HG03064 (cell line): ENCODE measurements at regions not wholly inside any gene's neighbourhood (a gene's known extent, or its start where the extent isn't known, plus 50 kb on each side); places are given as distances from the start of the nearest gene placed in this dataset.
"Not testable (repeated sequence)": the region's sequence is repeated elsewhere in the genome, so short reads cannot be mapped to it uniquely, and the experiment has no call there.

Source experiments
- ATAC-seq: cut with Tn5 transposase; IDR thresholded peaks from one replicate; pipeline ENCODE4 v1.9.1; 2021; ENCODE audit warnings: low read depth; ENCODE audit not compliant: unreplicated experiment

- no peak for ATAC-seq
Measured at GRCh38 chr16:16989368-16989767, 481.4 kb downstream of the XYLT1 start.

GRCh38 chr16:16991711-16992110 lies 479.0 kb downstream of the XYLT1 start:
- no peak for ATAC-seq

GRCh38 chr16:16992975-16993765 lies 477.6 kb downstream of the XYLT1 start:
- no peak for ATAC-seq

- no peak for ATAC-seq
Measured at GRCh38 chr16:16994831-16995230, 475.9 kb downstream of the XYLT1 start.

- ATAC-seq = no peak
Measured at GRCh38 chr16:16996827-16997226, 473.9 kb downstream of the XYLT1 start.

GRCh38 chr16:16997349-16997748 lies 473.4 kb downstream of the XYLT1 start:
- no peak for ATAC-seq

- no peak for ATAC-seq
Measured at GRCh38 chr16:17001471-17001870, 469.3 kb downstream of the XYLT1 start.

- no peak for ATAC-seq
Measured at GRCh38 chr16:17002565-17002964, 468.2 kb downstream of the XYLT1 start.

GRCh38 chr16:17005963-17006362 lies 464.8 kb downstream of the XYLT1 start:
- not testable (repeated sequence) for ATAC-seq

- no peak for ATAC-seq
Measured at GRCh38 chr16:17011712-17012111, 459.0 kb downstream of the XYLT1 start.

GRCh38 chr16:17013038-17013437 lies 457.7 kb downstream of the XYLT1 start:
- no peak for ATAC-seq

- ATAC-seq = no peak
Measured at GRCh38 chr16:17014484-17015121, 456.2 kb downstream of the XYLT1 start.

- no peak for ATAC-seq
Measured at GRCh38 chr16:17015702-17016101, 455.1 kb downstream of the XYLT1 start.

- no peak for ATAC-seq
Measured at GRCh38 chr16:17017442-17017841, 453.3 kb downstream of the XYLT1 start.

GRCh38 chr16:17018585-17018939 lies 452.2 kb downstream of the XYLT1 start:
- no peak for ATAC-seq

- no peak for ATAC-seq
Measured at GRCh38 chr16:17019366-17019765, 451.4 kb downstream of the XYLT1 start.

- ATAC-seq = no peak
Measured at GRCh38 chr16:17023606-17024005, 447.2 kb downstream of the XYLT1 start.

GRCh38 chr16:17024514-17024913 lies 446.2 kb downstream of the XYLT1 start:
- ATAC-seq = no peak

GRCh38 chr16:17026600-17027242 lies 444.0 kb downstream of the XYLT1 start:
- ATAC-seq = peak; percentile 79

GRCh38 chr16:17027488-17028129 lies 443.2 kb downstream of the XYLT1 start:
- ATAC-seq = no peak
